ENCODE measurements at regions not wholly inside any gene's neighbourhood (a gene's known extent, or its start where the extent isn't known, plus 50 kb on each side); places are given as distances from the start of the nearest gene placed in this dataset.

GRCh38 chr12:114743289-114743688 lies 59.3 kb upstream of the TBX3 start:
- TF ChIP-seq, protein P1, sequence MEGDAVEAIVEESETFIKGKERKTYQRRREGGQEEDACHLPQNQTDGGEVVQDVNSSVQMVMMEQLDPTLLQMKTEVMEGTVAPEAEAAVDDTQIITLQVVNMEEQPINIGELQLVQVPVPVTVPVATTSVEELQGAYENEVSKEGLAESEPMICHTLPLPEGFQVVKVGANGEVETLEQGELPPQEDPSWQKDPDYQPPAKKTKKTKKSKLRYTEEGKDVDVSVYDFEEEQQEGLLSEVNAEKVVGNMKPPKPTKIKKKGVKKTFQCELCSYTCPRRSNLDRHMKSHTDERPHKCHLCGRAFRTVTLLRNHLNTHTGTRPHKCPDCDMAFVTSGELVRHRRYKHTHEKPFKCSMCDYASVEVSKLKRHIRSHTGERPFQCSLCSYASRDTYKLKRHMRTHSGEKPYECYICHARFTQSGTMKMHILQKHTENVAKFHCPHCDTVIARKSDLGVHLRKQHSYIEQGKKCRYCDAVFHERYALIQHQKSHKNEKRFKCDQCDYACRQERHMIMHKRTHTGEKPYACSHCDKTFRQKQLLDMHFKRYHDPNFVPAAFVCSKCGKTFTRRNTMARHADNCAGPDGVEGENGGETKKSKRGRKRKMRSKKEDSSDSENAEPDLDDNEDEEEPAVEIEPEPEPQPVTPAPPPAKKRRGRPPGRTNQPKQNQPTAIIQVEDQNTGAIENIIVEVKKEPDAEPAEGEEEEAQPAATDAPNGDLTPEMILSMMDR (IDR thresholded peaks at IDR 0.05): no peak
- no peak for TF ChIP-seq POLR2A (IDR thresholded peaks at IDR 0.05)
